GM23338 (cell line): ENCODE measurements at regions not wholly inside any gene's neighbourhood (a gene's known extent, or its start where the extent isn't known, plus 50 kb on each side); places are given as distances from the start of the nearest gene placed in this dataset.

Source experiments
- ATAC-seq: fragments of 200-7000 bp; cut with Tn5 transposase; 3 replicates; pipeline ENCODE4 v1.9.1; 2020
- DNase-seq: peaks from one replicate; pipeline ENCODE4 v3.0.0-alpha.2; 2015; ENCODE audit warnings: low spot score
- H2AFZ ChIP-seq: fragments of 200-600 bp; sonication (generic); 2 replicates; pipeline ENCODE4 v1.8.0; 2016; ENCODE audit warnings: antibody characterized with exemption, mild to moderate bottlenecking, moderate library complexity
- H3F3A ChIP-seq: fragments of 200-600 bp; sonication (generic); replicated peaks from 2 replicates; pipeline ENCODE4 v1.8.0; 2017; ENCODE audit warnings: antibody characterized with exemption, mixed run types, low read depth
- H3K27ac ChIP-seq: fragments of 200-600 bp; sonication (generic); 2 replicates; pipeline ENCODE4 v1.6.1; 2016; ENCODE audit warnings: low read depth
- H3K27me3 ChIP-seq: fragments of 200-600 bp; sonication (generic); 2 replicates; pipeline ENCODE4 v1.8.0; 2016; ENCODE audit warnings: mild to moderate bottlenecking, mixed run types, moderate library complexity; ENCODE audit not compliant: insufficient read depth
- H3K36me3 ChIP-seq: fragments of 200-600 bp; sonication (generic); 2 replicates; pipeline ENCODE4 v1.8.0; 2016; ENCODE audit warnings: mild to moderate bottlenecking; ENCODE audit not compliant: insufficient read depth
- H3K4me1 ChIP-seq: fragments of 200-600 bp; sonication (generic); 2 replicates; pipeline ENCODE4 v1.8.0; 2016; ENCODE audit warnings: mild to moderate bottlenecking, moderate library complexity; ENCODE audit not compliant: insufficient read depth
- H3K4me2 ChIP-seq: fragments of 200-600 bp; sonication (generic); 2 replicates; pipeline ENCODE4 v1.7.1; 2017; ENCODE audit warnings: mixed run types
- H3K4me3 ChIP-seq: fragments of 200-600 bp; sonication (generic); 2 replicates; pipeline ENCODE4 v1.6.1; 2016; ENCODE audit warnings: mixed run types
- H3K79me2 ChIP-seq: fragments of 200-600 bp; sonication (generic); replicated peaks from 2 replicates; pipeline ENCODE4 v1.8.0; 2017; ENCODE audit warnings: mild to moderate bottlenecking; ENCODE audit not compliant: insufficient read depth
- H3K9me2 ChIP-seq: fragments of 200-600 bp; sonication (generic); 2 replicates; pipeline ENCODE4 v1.8.0; 2017; ENCODE audit not compliant: insufficient read depth
- H4K20me1 ChIP-seq: fragments of 200-600 bp; sonication (generic); replicated peaks from 2 replicates; pipeline ENCODE4 v1.8.0; 2017; ENCODE audit warnings: mild to moderate bottlenecking; ENCODE audit not compliant: insufficient read depth
- H3K27ac Mint-ChIP-seq: 2 replicates; pipeline ENCODE4 v1.8.0; 2020; ENCODE audit warnings: inconsistent platforms, mild to moderate bottlenecking, moderate library complexity, mixed read lengths
- H3K27me3 Mint-ChIP-seq: 3 replicates; pipeline ENCODE4 v1.8.0; 2022; ENCODE audit warnings: low read depth, mild to moderate bottlenecking, moderate library complexity, mixed read lengths, inconsistent platforms; ENCODE audit not compliant: insufficient read depth, poor library complexity
- H3K36me3 Mint-ChIP-seq: 3 replicates; pipeline ENCODE4 v1.8.0; 2021; ENCODE audit warnings: low read depth, mild to moderate bottlenecking, inconsistent platforms, moderate library complexity, mixed read lengths
- H3K4me1 Mint-ChIP-seq: 3 replicates; pipeline ENCODE4 v1.8.0; 2020; ENCODE audit warnings: mild to moderate bottlenecking, inconsistent platforms, mixed read lengths
- H3K4me3 Mint-ChIP-seq: 3 replicates; pipeline ENCODE4 v1.8.0; 2021; ENCODE audit warnings: moderate library complexity, mild to moderate bottlenecking, inconsistent platforms, mixed read lengths
- H3K9me3 Mint-ChIP-seq: 3 replicates; pipeline ENCODE4 v1.8.0; 2020; ENCODE audit warnings: moderate library complexity, mild to moderate bottlenecking, inconsistent platforms, mixed read lengths
- CREB1 ChIP-seq: fragments of 250-450 bp; sonication (Bioruptor Pico); IDR thresholded peaks from 2 replicates; pipeline ENCODE4 v1.5.0; 2020; ENCODE audit warnings: low read depth, mild to moderate bottlenecking, moderate library complexity
- CTCF ChIP-seq, 2 experiments: fragments of 200-600 bp in 1 of 2; sonication (generic) in 1 of 2; conservative IDR thresholded peaks; 2 replicates each; pipeline versions ENCODE4 v1.5.1 to v1.6.1; 2016 to 2017; ENCODE audit warnings: antibody characterized with exemption in 2 of 2, low read depth in 2 of 2, mild to moderate bottlenecking in 2 of 2, moderate library complexity in 1 of 2
- ETS1 ChIP-seq: IDR thresholded peaks from 2 replicates; pipeline ENCODE4 v1.6.1; 2016; ENCODE audit warnings: antibody characterized with exemption
- EZH2 ChIP-seq: fragments of 200-600 bp; sonication (generic); IDR thresholded peaks from one replicate; pipeline ENCODE4 v1.8.0; 2017; ENCODE audit warnings: antibody characterized with exemption, mild to moderate bottlenecking, low read depth; ENCODE audit not compliant: unreplicated experiment
- EZH2phosphoT487 ChIP-seq: fragments of 200-600 bp; sonication (generic); IDR thresholded peaks from one replicate; pipeline ENCODE4 v1.8.1; 2018; ENCODE audit warnings: antibody characterized with exemption; ENCODE audit not compliant: unreplicated experiment
- NANOG ChIP-seq: IDR thresholded peaks from 2 replicates; pipeline ENCODE4 v1.6.1; 2016; ENCODE audit warnings: antibody characterized with exemption, borderline replicate concordance
- POLR2AphosphoS5 ChIP-seq: IDR thresholded peaks from 2 replicates; pipeline ENCODE4 v1.6.1; 2016; ENCODE audit warnings: antibody characterized with exemption, low read depth
- REST ChIP-seq: IDR thresholded peaks from one replicate; pipeline ENCODE4 v1.6.1; 2018; ENCODE audit warnings: antibody characterized with exemption; ENCODE audit not compliant: unreplicated experiment
- STAT1 ChIP-seq: IDR thresholded peaks from one replicate; pipeline ENCODE4 v1.6.1; 2016; ENCODE audit warnings: antibody characterized with exemption; ENCODE audit not compliant: unreplicated experiment

- Mint-ChIP-seq H3K27ac (no peak overlapping the region), H3K9me3 (no peaks in the 10 kb centered on the region; the same call in 2 of the 3 replicates)
- no peak for ATAC-seq
These were observed 176.9 kb downstream of the TFAP2C start for GRCh38 chr20:56805966-56806365.

More at GRCh38 chr20:56805966-56806365, 176.9 kb downstream of the TFAP2C start:
- Histone ChIP-seq H3K79me2 (no peaks in the 10 kb centered on the region), H3K4me3 (no peak overlapping the region), H3F3A (no peaks in the 10 kb centered on the region), H3K36me3 (no peaks in the 10 kb centered on the region), H3K4me2 (no peak overlapping the region), H2AFZ (no peak overlapping the region), H3K27me3 (no peaks in the 10 kb centered on the region), H3K27ac (no peak overlapping the region), H4K20me1 (no peaks in the 10 kb centered on the region), H3K9me2 (no peaks in the 10 kb centered on the region), H3K4me1 (peaks cover 20% of the 10 kb centered on the region)
- Mint-ChIP-seq H3K36me3 (no peaks in the 10 kb centered on the region), H3K4me3 (no peak overlapping the region), H3K27me3 (peaks cover 7% of the 10 kb centered on the region), H3K4me1 (peaks cover 30% of the 10 kb centered on the region)
- TF ChIP-seq CTCF (conservative IDR thresholded peaks at IDR 0.05; ENCODE audit: low read depth in 2 of 2) (peak; percentile 14 to 36; a peak in 2 of 4 replicates), POLR2AphosphoS5 (no peak), REST (no peak), CREB1 (CRISPR knock-in tag) (no peak), EZH2phosphoT487 (no peak), STAT1 (no peak), NANOG (no peak), EZH2 (no peak), ETS1 (no peak)
- no peak for DNase-seq
